Stimulated activated CD8-positive, alpha-beta memory T cell treated with anti-CD3 and anti-CD28 coated beads, Interleukin-7, amount 100 ng/mL, for 48 hours (primary cell): ENCODE measurements at regions not wholly inside any gene's neighbourhood (a gene's known extent, or its start where the extent isn't known, plus 50 kb on each side); places are given as distances from the start of the nearest gene placed in this dataset.
A peak's percentile ranks its signal among the peaks of the same experiment; 100 is the strongest.

Experiments used
- DNase-seq, 2 donors: peaks; one replicate each; pipeline ENCODE4 v3.0.0-alpha.2; 2020; ENCODE audit warnings: low read depth in 1 of 2; ENCODE audit errors: extremely low read depth in 1 of 2

DNA sequence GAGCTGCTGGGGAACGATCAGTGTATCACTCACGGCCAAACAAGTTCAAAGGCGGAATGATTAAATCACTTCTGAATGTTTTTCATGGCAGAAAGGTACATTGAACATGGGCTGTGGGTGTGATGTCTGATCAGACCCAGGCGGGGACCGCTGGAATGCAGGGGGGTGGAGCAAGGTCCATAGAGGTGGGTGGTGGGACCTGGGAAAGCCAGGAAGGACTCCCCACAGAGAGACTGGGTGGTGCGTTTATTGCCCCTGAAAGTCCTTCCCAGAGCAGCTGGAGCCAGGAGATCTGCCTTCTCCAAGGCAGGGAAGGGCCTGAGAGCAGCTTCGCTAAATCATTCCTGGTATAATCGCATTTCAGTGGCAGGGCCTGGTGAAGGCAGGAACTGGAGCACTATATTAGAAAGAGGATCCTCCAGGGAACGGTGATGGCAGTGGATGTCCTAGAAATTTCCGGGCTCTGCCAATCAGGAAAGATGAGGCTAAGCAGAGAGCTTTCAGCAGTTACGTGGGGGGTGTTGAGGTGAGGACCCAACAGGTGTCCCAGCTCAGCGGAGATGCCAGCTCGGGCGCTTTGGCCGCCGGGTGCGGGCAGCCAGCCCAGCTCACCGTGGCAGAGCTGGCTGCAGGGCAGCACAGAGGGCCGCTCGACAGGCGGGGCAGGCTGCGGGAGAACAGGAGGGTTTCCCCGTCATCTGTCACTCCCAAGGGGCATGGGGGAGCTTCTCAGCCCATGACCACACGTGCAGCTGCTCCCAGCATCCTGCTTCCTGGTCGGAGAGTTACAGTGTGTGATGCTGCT lies 271.7 kb downstream of the CTTN start:
- DNase-seq, result no peak

GRCh38 chr11:70670676-70671034 lies 272.3 kb downstream of the CTTN start:
- no peak for DNase-seq

DNA sequence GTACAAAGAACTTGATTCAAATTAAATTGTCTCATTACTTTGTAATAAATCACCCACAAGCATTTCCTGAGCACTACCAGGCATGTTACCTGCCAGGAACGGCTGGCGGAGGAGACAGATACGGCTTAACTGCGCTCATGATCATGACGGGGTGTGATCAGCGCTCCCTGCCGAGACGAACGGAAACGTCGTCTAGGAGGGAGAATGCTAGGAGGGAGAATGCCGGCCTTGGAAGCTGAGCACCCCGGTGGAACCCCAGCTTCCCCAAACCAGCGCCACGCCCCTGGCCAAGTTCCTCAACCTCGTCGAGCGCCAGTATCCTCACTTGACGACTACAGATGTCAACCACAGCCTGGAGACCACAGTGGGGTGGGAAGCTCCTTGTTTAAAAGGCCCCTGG lies 272.8 kb downstream of the CTTN start:
- DNase-seq, result no peak

DNA sequence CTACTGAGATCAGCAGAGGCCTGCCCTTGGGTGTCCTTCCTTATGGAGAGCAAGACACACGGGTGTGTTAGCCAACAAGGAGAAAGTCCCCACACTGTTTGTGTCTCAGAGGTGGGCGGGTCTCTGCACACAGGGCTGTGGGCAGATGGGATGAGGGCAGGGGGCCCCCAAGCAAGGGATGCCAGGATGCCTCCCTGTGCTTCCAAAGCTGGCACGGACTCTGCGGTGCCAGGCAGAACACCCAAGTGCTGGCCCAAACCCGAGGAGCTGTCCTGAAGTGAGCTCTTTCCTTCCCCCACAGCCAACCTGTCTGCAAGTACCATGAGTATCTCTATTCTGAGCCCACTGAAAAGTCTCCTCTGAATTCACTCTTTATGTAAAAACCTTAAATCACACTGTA lies 273.3 kb downstream of the CTTN start:
- DNase-seq, result no peak

DNA sequence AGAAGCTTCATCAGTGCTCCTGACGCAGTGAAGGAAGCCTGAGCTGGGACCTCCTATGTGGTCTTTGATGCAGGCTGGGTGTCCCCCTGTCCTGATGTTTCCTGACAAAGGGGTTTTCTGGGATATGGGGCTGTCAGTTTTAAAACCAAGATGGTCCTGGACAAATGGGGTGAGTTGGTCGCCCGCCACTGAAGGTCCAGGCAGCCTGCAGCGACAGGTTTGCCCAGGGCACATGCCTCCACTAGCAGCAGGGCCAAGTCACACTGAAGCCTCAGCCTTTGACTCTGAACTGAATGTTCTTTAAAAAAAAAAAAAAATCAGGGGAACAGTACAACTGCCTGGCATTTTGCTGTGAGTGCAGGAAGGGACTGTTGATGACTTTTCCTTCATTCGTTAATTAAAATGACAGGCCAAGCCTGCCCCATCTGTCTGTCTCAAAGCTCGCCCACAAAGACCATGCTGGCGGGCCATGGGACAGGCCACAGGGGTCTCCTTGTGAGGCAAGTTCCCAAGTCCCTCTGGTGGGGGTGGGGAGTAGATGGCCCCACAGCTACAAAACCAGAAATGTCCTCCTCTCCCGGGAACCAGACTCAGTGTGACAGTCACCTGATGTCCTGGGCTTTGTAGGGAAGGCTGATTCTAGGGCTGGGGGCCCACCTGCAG lies 274.8 kb downstream of the CTTN start:
- no peak for DNase-seq

DNA sequence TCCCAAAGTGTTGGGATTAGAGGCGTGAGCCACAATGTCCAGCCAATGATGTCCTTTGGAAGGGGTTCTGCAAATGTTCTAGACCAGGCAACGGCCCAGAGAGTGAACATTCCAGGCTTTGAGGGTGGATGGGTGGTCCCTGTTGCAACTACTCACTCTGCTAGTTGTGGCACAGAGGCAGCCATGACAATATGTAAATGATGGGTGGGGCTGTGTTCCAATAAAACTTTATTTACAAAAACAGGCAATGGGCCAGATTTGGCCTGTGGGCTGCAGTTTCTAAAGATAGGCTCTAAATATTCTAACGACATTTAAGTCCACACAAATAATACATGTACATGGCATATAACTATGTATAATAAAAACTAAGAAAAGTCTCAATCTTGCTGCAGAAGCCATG lies 276.3 kb downstream of the CTTN start:
- DNase-seq, result no peak

DNA sequence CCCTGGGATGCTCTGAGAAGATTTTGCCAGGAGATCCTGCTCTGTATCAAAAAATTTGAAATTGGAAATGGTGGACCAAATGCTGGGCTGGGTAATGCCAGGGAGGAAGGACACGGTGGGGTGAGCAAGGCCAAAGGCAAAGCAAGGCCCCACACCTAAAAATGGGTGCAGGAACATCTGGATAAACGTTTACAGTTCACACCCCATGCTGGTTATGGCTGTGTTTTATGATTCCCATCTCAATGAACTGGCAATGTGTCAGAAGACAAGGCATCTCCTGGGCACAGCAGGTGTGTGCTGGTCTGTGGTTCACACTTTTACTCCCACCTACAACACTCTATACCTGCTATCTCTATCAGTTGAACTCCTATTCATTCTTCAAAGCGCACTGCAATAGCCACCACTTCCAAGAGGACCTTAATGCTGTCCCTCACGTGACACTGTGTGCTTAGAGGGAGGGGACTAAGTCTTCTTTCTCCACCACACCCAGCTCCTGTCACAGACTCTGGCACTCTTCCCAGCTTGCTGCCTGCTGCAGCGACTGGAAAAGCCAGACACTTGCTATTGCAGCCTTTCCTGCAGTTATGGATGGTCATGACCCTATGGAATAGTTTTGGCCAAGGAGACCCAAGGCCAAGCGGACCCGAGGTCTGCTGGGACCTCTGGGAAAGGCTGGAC lies 277.5 kb downstream of the CTTN start:
- no peak for DNase-seq

- no peak for DNase-seq
These were observed 279.0 kb downstream of the CTTN start for GRCh38 chr11:70677232-70677916.

DNA sequence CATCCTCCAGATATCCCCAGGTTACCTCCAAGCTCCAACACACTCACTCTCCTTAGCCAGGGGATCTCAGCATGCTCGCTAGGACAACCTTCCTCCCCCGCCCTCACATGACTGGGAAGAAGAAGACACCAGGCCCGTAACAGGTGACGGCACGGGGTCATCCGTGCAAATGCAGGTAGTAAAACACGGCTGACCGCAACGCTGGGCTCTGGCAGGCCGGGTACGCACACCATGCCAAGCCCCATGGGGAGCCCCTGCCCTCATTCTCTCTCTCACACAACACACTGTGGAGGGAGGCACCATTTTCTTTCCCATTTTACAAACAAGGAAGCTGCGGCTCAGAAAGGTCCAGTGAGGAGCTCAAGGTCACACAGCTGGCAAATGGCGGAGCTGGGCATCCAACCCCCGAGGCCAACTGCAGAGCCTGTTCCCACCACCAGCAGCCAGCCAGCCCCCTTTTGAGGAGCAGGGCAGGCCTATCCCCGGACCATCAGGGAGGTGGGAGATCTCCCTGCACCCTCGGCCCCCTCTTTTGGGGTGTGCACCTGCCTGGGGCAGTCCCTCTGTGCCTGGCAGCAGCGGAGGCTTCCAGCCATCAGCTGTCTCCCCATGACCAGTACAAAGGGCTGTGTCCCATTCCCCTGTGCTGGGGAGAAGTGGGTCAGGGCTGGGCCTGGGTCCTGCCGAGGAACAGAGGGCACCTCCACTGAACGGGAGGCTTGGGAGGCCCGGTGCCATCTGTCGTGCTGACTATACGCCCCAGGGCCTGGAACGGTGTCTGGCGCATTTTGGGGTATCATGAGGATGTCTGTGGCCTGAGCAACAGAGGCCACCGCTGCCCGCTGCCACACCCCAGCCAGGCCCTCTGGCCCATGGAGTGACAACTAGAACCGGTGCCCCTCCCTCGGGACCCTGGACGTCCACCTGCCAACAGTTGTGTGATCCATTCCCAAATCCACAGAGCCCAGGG lies 280.9 kb downstream of the CTTN start:
- no peak for DNase-seq

DNA sequence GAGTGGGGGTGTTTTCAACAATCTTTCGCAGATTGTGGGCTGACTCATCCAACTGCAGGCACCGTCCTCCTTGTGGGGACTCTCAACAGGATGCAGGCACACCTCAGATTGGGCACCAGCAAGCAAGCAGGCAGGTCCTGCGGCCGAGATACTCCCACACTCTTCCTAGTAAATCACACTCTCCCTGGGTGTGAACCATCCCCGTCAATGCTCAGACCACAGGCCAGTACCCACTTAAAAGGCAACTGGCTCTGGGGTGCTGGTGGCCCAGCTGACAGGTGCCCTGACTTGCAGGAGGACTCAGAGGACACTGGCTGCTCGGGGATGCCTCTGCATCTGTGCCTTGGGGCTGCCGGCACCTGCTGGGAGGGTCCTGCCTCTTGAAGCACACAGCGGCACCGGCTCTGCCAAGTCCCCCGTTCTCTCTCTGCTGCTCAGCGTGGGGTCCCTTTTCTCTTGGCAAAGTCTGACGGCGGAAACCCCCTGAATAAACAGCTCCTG lies 282.5 kb downstream of the CTTN start:
- DNase-seq, result peak in 1 of 2 donors; percentile 17

- no peak for DNase-seq
These were observed 283.7 kb downstream of the CTTN start for GRCh38 chr11:70682056-70682455.

- DNase-seq, result no peak
These were observed 284.4 kb downstream of the CTTN start for GRCh38 chr11:70682760-70683159.

GRCh38 chr11:70687716-70688115 lies 289.4 kb downstream of the CTTN start:
- no peak for DNase-seq

GRCh38 chr11:70688142-70688541 lies 289.8 kb downstream of the CTTN start:
- no peak for DNase-seq

DNA sequence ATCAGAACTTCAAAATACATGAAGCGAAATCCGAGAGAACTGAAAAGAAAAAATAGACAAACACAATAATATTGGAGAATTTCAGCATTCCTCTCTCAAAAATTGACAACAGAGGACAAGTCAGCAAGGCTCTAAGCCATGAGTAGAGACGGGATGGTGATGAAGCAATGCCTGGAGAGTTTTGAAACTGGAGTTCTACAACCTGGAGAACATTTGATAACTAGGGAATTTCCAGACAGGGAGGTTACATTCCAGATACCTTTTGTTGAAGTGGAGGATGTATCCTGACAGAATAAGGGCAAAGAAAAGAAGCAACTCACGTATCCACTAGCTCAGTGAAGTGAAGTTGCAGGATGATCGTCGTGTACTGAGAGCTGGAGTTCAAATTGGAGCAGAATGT lies 291.4 kb downstream of the CTTN start:
- no peak for DNase-seq

DNA sequence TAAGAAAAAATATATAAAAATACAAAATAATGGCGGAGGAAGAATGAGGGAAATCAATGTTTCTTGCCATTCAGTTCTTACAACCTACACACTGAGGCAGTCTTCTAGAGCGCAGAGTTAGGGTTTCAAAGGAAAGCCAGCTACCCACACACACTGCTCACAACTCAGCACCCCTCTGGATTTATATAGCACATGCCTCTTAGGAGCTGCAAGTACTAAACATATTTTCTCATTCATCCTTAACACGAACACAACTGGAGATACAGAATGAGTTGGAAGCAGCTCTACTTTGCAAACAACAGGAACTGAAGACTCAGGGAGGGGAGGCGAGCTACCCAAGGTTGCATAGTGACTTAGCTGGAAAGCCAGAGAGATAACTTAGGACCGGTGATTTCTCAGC lies 293.8 kb downstream of the CTTN start:
- DNase-seq, result no peak

DNA sequence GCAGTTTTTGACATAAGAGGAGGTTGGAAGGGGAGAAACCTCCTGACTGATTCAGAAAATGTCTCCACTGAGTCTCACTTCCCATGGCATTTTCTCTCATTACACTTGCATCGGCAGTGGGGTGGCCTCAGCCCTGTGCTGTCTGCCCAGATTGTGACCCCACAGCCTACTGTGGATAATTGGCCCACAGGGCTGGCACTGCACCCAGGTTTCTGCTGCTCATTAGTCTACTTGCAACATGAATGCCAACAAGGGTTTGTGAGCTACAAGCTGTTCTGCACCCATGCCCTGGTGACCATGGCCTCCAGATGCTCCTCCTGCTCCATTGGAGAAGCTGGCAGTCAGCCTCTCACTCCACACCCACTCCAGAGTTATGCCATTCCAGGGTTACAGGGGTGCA lies 296.0 kb downstream of the CTTN start:
- no peak for DNase-seq

- DNase-seq, result no peak
These were observed 297.0 kb downstream of the CTTN start for GRCh38 chr11:70695086-70695960.

GRCh38 chr11:70696076-70696475 lies 297.7 kb downstream of the CTTN start:
- DNase-seq, result no peak
